ENCODE measurements at regions not wholly inside any gene's neighbourhood (a gene's known extent, or its start where the extent isn't known, plus 50 kb on each side); places are given as distances from the start of the nearest gene placed in this dataset.

DNA sequence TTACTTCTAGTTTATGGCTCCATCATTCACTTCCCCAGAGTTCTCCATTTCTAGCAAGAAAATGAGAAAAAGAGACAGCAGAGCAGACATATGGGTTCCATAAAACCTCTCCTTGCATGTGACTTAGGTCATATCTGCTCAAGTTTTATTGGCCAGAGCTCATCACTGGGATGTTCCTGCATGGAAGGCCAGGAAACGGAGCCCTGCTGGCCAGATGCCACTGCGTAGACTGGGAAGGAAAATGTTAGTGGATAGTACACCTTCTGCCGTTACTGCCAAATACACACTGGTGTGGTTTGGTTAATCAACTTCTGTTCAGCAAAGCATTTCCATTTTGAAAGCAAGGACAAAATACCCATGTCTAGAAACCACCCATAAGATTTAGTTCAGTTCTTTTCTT lies 220.6 kb upstream of the TSHZ2 start:
- H3K4me1 ChIP-seq: no peaks in the 10 kb centered on the region
- no peak overlapping the region for H3K27ac ChIP-seq
- H3K4me3 ChIP-seq: no peak overlapping the region
- TF ChIP-seq POLR2A (IDR thresholded peaks at IDR 0.05): no peak
- TF ChIP-seq, protein P1, sequence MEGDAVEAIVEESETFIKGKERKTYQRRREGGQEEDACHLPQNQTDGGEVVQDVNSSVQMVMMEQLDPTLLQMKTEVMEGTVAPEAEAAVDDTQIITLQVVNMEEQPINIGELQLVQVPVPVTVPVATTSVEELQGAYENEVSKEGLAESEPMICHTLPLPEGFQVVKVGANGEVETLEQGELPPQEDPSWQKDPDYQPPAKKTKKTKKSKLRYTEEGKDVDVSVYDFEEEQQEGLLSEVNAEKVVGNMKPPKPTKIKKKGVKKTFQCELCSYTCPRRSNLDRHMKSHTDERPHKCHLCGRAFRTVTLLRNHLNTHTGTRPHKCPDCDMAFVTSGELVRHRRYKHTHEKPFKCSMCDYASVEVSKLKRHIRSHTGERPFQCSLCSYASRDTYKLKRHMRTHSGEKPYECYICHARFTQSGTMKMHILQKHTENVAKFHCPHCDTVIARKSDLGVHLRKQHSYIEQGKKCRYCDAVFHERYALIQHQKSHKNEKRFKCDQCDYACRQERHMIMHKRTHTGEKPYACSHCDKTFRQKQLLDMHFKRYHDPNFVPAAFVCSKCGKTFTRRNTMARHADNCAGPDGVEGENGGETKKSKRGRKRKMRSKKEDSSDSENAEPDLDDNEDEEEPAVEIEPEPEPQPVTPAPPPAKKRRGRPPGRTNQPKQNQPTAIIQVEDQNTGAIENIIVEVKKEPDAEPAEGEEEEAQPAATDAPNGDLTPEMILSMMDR (IDR thresholded peaks at IDR 0.05): no peak
- H3K36me3 ChIP-seq: no peaks in the 10 kb centered on the region
- H3K9me3 ChIP-seq: no peaks in the 10 kb centered on the region
- no peak for DNase-seq
- H3K27me3 ChIP-seq: no peaks in the 10 kb centered on the region

DNA sequence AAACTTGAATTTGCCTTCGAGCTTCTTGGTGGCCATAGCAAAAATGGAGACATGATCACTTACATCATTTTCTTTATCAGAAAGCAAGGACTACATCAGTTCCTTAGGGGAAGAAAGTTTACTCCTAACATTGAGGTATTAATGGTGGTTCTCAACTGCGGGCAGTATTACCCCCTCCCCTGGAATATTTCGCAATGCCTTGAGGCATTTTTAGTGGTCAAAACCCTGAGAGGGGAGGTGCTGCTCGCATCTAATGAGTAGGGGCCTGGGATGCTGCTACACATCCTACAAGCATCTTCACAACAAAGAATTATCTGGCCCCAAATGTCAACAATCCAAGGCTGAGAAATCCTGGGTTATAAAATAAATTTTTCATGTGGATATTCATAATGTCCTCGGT lies 222.2 kb upstream of the TSHZ2 start:
- DNase-seq: no peak
- H3K36me3 ChIP-seq: no peaks in the 10 kb centered on the region

GRCh38 chr20:52748990-52749389 lies 223.2 kb upstream of the TSHZ2 start:
- TF ChIP-seq, protein P1 (IDR thresholded peaks at IDR 0.05): no peak
- TF ChIP-seq POLR2A (IDR thresholded peaks at IDR 0.05): no peak
- no peaks in the 10 kb centered on the region for H3K9me3 ChIP-seq
- H3K4me3 ChIP-seq: no peak overlapping the region
- no peaks in the 10 kb centered on the region for H3K4me1 ChIP-seq
- DNase-seq: no peak
- H3K36me3 ChIP-seq: no peaks in the 10 kb centered on the region
- no peaks in the 10 kb centered on the region for H3K27me3 ChIP-seq
- no peak overlapping the region for H3K27ac ChIP-seq

More for the DNA sequence above, 222.2 kb upstream of the TSHZ2 start:
- Histone ChIP-seq H3K4me3 (no peak overlapping the region), H3K27ac (no peak overlapping the region), H3K9me3 (no peaks in the 10 kb centered on the region), H3K27me3 (no peaks in the 10 kb centered on the region), H3K4me1 (no peaks in the 10 kb centered on the region)
- TF ChIP-seq POLR2A (IDR thresholded peaks at IDR 0.05): no peak
- TF ChIP-seq, protein P1 (IDR thresholded peaks at IDR 0.05): no peak

- Histone ChIP-seq H3K9me3 (no peaks in the 10 kb centered on the region), H3K36me3 (no peaks in the 10 kb centered on the region), H3K4me1 (no peaks in the 10 kb centered on the region), H3K4me3 (no peak overlapping the region), H3K27ac (no peak overlapping the region), H3K27me3 (no peaks in the 10 kb centered on the region)
- TF ChIP-seq, protein P1 (IDR thresholded peaks at IDR 0.05): no peak
- TF ChIP-seq POLR2A (IDR thresholded peaks at IDR 0.05): no peak
- DNase-seq: no peak
Observed at GRCh38 chr20:52748285-52748932, 223.7 kb upstream of the TSHZ2 start.

GRCh38 chr20:52747845-52748284 lies 224.3 kb upstream of the TSHZ2 start:
- Histone ChIP-seq H3K27me3 (no peaks in the 10 kb centered on the region), H3K36me3 (no peaks in the 10 kb centered on the region), H3K4me3 (no peak overlapping the region), H3K9me3 (no peaks in the 10 kb centered on the region), H3K27ac (no peak overlapping the region), H3K4me1 (no peaks in the 10 kb centered on the region)
- no peak for TF ChIP-seq POLR2A (IDR thresholded peaks at IDR 0.05)
- TF ChIP-seq, protein P1 (IDR thresholded peaks at IDR 0.05): peak in 2 of 6 experiments; percentile 4 to 5
- DNase-seq: no peak

Data from Peyer's patch (tissue), 4 donors.